ELF-1 (cell line): ENCODE measurements at regions not wholly inside any gene's neighbourhood (a gene's known extent, or its start where the extent isn't known, plus 50 kb on each side); places are given as distances from the start of the nearest gene placed in this dataset.

Experiments
- DNase-seq: peaks from one replicate; pipeline ENCODE4 v3.0.0-alpha.2; 2016; ENCODE audit warnings: low read depth, low spot score

- DNase-seq = no peak
These were observed 226.0 kb downstream of the SNX18 start for GRCh38 chr5:54743581-54743980.

GRCh38 chr5:54742417-54742891 lies 224.9 kb downstream of the SNX18 start:
- peak; percentile 94 for DNase-seq

GRCh38 chr5:54741711-54742110 lies 224.2 kb downstream of the SNX18 start:
- DNase-seq = no peak

- no peak for DNase-seq
These were observed 222.6 kb downstream of the SNX18 start for GRCh38 chr5:54740141-54740540.

- no peak for DNase-seq
These were observed 221.8 kb downstream of the SNX18 start for GRCh38 chr5:54739371-54739770.

GRCh38 chr5:54738973-54739367 lies 221.4 kb downstream of the SNX18 start:
- no peak for DNase-seq

- DNase-seq = no peak
These were observed 220.8 kb downstream of the SNX18 start for GRCh38 chr5:54738118-54738972.

- DNase-seq = no peak
These were observed 218.6 kb downstream of the SNX18 start for GRCh38 chr5:54736003-54736797.

- DNase-seq = no peak
These were observed 215.5 kb downstream of the SNX18 start for GRCh38 chr5:54733101-54733500.

GRCh38 chr5:54732108-54732507 lies 214.5 kb downstream of the SNX18 start:
- no peak for DNase-seq

- DNase-seq = no peak
These were observed 211.0 kb downstream of the SNX18 start for GRCh38 chr5:54728588-54728915.

GRCh38 chr5:54727874-54728587 lies 210.5 kb downstream of the SNX18 start:
- no peak for DNase-seq

- DNase-seq = no peak
These were observed 208.1 kb downstream of the SNX18 start for GRCh38 chr5:54725391-54726280.

- no peak for DNase-seq
These were observed 205.4 kb downstream of the SNX18 start for GRCh38 chr5:54722846-54723433.

DNA sequence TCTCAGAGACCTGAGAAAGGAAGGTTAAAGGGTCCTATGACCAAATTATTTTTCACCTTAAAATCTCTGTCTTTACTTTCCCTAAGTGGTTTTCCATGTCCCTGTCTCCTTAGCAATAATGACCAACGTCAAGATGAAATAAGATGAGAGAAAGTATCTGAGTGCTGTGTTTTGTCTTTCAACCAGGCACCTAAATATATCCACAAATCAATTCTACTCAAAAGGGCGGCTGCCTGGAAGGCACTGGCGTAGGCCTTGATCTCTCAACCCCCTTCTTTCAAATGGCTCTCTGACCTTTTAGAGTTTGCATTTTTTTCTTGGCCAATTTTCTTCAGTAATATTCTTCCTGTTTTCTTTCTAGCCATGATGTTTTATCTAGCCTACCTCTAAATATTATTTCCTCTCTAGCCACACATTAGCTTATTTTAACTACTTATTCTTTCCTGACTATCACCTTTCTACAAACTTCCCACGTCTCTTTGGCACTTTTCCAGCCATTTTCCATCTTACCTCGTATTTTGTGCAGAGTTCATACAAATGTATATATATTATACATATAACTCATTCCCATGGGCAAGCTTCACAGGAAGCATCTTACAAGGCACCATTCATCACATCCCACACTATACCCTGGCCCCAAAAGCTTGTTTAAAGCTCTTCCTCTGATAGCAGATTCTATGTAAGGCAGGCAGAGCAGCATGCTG lies 204.5 kb downstream of the SNX18 start:
- DNase-seq = no peak

DNA sequence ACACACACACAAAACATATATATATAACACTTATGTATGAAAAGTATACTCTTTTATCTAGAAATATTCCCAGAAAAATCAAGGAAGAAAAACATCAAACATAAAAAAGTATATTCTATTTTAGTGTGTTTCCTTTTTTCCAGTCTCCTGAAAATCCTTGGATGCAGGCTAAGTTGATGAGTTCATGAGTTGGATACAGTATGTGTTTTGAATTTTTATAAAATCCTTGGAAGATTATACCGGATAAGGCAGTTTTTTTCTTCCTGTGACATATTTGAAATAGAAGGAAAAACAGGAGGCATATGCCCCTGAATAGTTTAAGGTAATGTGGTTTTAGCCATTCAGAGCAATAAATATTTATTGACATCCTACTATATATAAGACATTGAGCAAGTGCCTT lies 203.6 kb downstream of the SNX18 start:
- DNase-seq = no peak

GRCh38 chr5:54720341-54720740 lies 202.8 kb downstream of the SNX18 start:
- DNase-seq = no peak

GRCh38 chr5:54719384-54720283 lies 202.1 kb downstream of the SNX18 start:
- DNase-seq = peak; percentile 91

DNA sequence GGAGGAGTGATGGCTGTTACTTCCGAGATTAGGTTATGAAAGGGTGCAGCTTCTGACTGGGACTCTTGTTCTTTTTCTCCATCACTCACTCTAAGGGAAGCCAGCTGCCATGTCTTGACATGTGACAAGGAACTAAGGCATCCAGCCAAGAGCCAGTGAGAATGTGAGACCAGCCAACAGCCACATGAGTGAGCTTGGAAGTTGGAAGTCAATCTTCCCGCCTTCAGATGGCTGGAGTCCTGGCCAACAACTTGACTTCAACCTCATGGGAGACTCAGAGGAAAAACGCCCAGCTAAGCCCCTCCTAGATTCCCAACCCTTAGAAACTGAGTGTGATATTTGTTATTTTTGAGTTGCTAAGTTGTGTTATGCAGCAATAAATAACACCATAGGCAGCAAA lies 201.1 kb downstream of the SNX18 start:
- DNase-seq = no peak
